ENCODE measurements at regions not wholly inside any gene's neighbourhood (a gene's known extent, or its start where the extent isn't known, plus 50 kb on each side); places are given as distances from the start of the nearest gene placed in this dataset.
"Not testable (repeated sequence)": the region's sequence is repeated elsewhere in the genome, so short reads cannot be mapped to it uniquely, and the experiment has no call there.

- TF ChIP-seq, protein P1, sequence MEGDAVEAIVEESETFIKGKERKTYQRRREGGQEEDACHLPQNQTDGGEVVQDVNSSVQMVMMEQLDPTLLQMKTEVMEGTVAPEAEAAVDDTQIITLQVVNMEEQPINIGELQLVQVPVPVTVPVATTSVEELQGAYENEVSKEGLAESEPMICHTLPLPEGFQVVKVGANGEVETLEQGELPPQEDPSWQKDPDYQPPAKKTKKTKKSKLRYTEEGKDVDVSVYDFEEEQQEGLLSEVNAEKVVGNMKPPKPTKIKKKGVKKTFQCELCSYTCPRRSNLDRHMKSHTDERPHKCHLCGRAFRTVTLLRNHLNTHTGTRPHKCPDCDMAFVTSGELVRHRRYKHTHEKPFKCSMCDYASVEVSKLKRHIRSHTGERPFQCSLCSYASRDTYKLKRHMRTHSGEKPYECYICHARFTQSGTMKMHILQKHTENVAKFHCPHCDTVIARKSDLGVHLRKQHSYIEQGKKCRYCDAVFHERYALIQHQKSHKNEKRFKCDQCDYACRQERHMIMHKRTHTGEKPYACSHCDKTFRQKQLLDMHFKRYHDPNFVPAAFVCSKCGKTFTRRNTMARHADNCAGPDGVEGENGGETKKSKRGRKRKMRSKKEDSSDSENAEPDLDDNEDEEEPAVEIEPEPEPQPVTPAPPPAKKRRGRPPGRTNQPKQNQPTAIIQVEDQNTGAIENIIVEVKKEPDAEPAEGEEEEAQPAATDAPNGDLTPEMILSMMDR (IDR thresholded peaks at IDR 0.05; ENCODE audit: insufficient read depth, low read depth, low read length) = not testable (repeated sequence)
- TF ChIP-seq EZH2 (IDR thresholded peaks at IDR 0.05; ENCODE audit: insufficient read depth, low read length) = not testable (repeated sequence)
Measured at GRCh38 chr6:85356743-85357142, 93.1 kb upstream of the NT5E start.
